ENCODE measurements at regions not wholly inside any gene's neighbourhood (a gene's known extent, or its start where the extent isn't known, plus 50 kb on each side); places are given as distances from the start of the nearest gene placed in this dataset.

DNA sequence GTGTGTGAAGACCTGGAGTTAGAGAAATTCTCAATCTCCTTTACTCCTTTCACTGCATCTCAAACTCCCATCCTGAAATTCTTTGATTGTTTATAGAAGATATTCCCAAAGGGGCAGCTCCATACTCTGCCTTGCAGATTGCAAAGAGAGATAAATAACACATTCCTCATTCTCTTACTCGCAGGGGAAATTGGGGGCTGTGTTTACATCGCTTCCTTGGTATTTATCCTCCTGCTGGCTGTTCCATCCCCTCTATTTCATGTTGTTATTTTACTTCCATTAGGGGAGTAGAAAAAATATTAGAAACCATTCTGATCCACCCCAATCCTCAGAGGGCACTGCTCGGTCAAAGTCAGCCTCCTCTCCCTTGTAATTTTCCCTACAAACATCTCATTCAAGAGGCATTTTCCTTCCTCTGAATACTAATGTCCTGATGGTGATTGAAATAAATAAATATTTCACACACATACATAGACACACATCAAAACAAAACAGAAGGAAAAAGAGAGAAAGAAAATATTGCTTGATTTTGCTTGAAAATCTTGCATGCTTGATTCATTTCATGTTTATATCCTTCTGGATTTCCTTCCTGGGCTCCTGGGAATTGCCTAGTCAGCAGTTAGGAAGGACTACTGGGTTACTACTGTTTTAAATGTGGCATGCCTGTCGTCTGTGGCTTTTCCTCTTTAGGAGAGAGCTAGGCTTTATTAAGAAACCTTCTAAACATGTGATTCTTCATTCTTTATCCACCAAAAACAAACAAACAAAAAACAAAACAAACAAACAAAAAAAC lies 420.1 kb upstream of the PAPPA start:
- peak; percentile 44 for DNase-seq (ENCODE audit: low read depth)
- H3K4me3 ChIP-seq (ENCODE audit: low read depth, low read length): no peak overlapping the region
- TF ChIP-seq, protein P1, sequence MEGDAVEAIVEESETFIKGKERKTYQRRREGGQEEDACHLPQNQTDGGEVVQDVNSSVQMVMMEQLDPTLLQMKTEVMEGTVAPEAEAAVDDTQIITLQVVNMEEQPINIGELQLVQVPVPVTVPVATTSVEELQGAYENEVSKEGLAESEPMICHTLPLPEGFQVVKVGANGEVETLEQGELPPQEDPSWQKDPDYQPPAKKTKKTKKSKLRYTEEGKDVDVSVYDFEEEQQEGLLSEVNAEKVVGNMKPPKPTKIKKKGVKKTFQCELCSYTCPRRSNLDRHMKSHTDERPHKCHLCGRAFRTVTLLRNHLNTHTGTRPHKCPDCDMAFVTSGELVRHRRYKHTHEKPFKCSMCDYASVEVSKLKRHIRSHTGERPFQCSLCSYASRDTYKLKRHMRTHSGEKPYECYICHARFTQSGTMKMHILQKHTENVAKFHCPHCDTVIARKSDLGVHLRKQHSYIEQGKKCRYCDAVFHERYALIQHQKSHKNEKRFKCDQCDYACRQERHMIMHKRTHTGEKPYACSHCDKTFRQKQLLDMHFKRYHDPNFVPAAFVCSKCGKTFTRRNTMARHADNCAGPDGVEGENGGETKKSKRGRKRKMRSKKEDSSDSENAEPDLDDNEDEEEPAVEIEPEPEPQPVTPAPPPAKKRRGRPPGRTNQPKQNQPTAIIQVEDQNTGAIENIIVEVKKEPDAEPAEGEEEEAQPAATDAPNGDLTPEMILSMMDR (IDR thresholded peaks at IDR 0.05; ENCODE audit: insufficient read depth, low read depth, low read length): no peak

DNA sequence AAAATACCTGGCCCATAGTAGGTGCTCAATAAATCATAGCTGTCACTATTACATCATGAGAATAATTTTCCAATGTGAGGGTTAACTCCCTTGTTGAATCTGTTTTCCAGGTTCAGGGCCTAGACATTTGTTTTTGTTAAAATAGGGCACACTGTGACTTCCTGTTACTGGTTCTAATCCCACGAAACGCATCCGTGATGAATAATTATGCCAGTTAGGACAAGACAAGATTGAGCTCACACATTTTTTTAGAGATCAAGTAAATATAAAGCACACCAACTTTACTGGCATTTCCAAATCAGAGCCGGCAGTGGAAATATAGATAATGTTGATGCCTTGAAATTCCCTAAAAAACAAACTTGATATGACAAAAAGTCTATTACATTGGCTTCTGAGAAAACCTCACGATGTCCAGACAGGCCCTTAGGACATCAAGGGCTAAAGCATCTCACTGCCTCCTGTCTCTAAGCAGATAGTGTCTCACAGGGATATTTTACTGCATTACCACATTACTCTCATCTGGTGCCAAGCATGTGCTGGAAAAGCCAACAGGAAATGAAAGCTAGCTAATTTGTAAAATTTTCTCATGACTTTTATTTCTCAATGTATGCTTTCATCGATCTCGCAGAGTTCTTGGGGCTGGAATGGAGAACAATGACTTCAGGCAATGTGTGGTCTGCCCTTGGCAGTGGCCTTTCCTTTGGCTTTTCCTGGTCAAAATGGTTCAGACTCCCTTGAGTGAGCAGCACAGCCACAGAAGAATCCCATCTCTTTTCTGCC lies 414.3 kb upstream of the PAPPA start:
- peak; percentile 25 for DNase-seq (ENCODE audit: low read depth)
- TF ChIP-seq, protein P1 (IDR thresholded peaks at IDR 0.05; ENCODE audit: insufficient read depth, low read depth, low read length): no peak
- H3K4me3 ChIP-seq (ENCODE audit: low read depth, low read length): no peak overlapping the region

DNA sequence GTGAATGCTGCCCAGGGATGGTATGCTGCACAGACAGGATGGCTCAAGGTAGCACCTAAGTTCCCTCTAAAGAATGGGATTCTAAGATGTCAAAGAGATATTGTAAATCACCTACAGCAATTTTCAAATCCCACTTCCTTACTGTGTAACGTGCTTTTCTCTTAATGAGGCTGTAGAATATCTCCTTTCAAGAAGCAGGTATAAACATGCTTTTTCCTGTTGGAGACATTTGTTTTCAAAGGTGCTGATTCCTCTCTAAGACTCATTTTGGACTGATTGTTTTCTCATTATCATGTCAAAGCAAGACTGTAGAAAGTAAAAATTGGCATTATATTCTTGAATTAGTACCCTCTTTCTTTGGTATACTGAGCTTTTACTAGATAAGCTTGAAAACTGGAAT lies 412.6 kb upstream of the PAPPA start:
- TF ChIP-seq, protein P1 (IDR thresholded peaks at IDR 0.05; ENCODE audit: insufficient read depth, low read depth, low read length): no peak
- DNase-seq (ENCODE audit: low read depth): no peak
- H3K4me3 ChIP-seq (ENCODE audit: low read depth, low read length): no peak overlapping the region

DNA sequence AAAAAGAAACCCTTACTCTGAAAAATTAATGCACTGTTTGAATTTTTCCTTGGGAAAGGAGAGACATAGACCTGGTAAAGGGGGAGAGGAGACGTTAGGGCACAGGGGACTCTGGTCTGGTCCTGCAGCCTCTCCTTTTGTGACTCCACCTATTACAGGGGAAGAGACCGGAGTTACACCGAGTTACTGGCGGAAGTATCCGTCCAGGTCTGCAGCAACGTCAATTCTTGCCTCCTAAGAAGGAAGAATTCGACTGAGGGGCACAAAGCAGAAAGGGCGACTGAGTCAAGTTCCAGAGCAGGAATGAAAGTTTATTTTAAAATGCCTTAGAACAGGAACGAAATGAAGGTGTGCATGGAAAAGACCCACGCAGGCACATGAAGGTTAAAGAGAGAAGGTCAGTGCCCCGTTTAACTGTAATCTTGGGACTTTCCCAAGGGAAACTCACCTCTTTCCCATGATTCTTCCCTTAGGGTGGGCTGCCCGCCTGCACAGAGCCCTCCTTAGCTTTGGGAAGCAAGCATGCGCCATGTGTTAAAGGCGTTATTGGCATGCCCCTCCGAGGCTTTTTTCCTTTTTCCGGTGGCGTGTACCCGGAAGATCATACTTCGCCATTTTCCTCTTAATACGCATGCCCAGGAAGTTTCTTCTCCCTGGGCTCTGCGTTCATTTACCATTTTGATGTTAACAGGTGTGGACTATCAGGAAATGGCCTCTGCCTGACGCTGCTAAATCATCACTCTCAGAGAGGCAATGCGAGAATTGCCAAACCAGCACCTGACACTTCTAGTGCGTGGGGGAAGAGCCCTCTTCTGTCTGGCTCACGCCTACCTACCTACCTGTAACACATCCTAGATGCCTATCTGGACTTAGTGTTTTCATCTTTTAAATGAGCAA lies 409.6 kb upstream of the PAPPA start:
- TF ChIP-seq, protein P1 (IDR thresholded peaks at IDR 0.05; ENCODE audit: insufficient read depth, low read depth, low read length): no peak
- no peak overlapping the region for H3K4me3 ChIP-seq (ENCODE audit: low read depth, low read length)
- DNase-seq (ENCODE audit: low read depth): no peak

DNA sequence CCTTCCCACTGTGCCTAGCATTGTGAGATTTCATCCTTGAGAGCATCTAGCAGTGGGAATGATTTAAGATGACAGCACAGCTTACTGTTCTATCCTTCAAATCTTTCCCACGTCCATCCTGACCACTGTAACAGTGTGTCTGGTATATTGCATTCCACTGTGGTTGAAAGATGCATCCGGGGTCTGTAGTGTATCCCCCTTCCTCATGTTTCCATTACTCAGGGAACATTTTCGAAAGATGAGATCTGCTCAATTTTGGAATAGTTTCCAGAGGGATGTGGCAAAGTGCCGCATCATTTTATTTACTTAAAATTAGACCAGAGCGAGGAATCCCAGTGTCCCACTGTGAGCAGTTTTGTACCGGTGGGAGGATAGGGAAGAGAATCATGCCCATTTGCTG lies 407.1 kb upstream of the PAPPA start:
- no peak overlapping the region for H3K4me3 ChIP-seq (ENCODE audit: low read depth, low read length)
- peak; percentile 41 for DNase-seq (ENCODE audit: low read depth)
- TF ChIP-seq, protein P1 (IDR thresholded peaks at IDR 0.05; ENCODE audit: insufficient read depth, low read depth, low read length): no peak

DNA sequence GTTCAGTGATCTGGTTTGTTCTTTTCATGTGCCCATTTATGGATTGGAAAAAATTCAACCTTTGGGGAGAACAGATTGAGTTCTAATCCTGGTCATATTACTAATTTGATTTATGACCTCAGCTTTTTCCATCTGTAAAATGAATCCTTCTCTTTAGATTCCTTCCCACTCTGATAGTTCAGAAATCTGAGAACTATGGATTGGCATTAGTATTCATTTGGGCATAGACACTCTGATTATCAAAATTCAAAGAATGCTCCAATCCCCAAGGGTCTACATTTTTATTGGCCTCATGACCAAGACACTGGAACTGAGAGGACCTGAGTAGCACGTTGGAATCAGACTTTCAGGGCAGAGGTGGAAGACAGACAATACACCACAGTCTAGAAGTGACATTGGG lies 405.9 kb upstream of the PAPPA start:
- TF ChIP-seq, protein P1 (IDR thresholded peaks at IDR 0.05; ENCODE audit: insufficient read depth, low read depth, low read length): no peak
- DNase-seq (ENCODE audit: low read depth): no peak
- no peak overlapping the region for H3K4me3 ChIP-seq (ENCODE audit: low read depth, low read length)
